Mesenchymal stem cell (in vitro differentiated cells and primary cell): ENCODE measurements at regions not wholly inside any gene's neighbourhood (a gene's known extent, or its start where the extent isn't known, plus 50 kb on each side); places are given as distances from the start of the nearest gene placed in this dataset.
A peak's percentile ranks its signal among the peaks of the same experiment; 100 is the strongest.

Source experiments
- DNase-seq: peaks from one replicate; pipeline ENCODE4 v3.0.0-alpha.2; 2013
- H2AFZ ChIP-seq: one replicate; pipeline ENCODE4 v1.6.1; 2013; ENCODE audit warnings: low read depth, mild to moderate bottlenecking, control low read depth, inconsistent platforms, low read length, moderate library complexity
- H2AK5ac ChIP-seq: 2 replicates; pipeline ENCODE4 v1.6.1; 2013; ENCODE audit warnings: low read length, moderate library complexity, mild to moderate bottlenecking, inconsistent platforms; ENCODE audit not compliant: severe bottlenecking
- H2BK120ac ChIP-seq: one replicate; pipeline ENCODE4 v1.6.1; 2013; ENCODE audit warnings: low read depth, mild to moderate bottlenecking, inconsistent platforms, low read length, moderate library complexity
- H2BK12ac ChIP-seq, 2 experiments: one replicate each; pipeline ENCODE4 v1.6.1; 2013; ENCODE audit warnings: inconsistent platforms in 2 of 2, low read length in 2 of 2, mild to moderate bottlenecking in 2 of 2, moderate library complexity in 2 of 2, control low read depth in 1 of 2
- H2BK15ac ChIP-seq: one replicate; pipeline ENCODE4 v1.6.1; 2013; ENCODE audit warnings: mild to moderate bottlenecking, low read depth, inconsistent platforms; ENCODE audit not compliant: poor library complexity, severe bottlenecking
- H2BK5ac ChIP-seq: 2 replicates; pipeline ENCODE4 v1.6.1; 2013; ENCODE audit warnings: low read depth, mild to moderate bottlenecking, low read length, control low read depth, inconsistent platforms; ENCODE audit not compliant: poor library complexity, severe bottlenecking
- H3K14ac ChIP-seq, 2 experiments: one replicate each; pipeline ENCODE4 v1.6.1; 2013; ENCODE audit warnings: inconsistent platforms in 2 of 2, low read length in 2 of 2, control low read depth in 1 of 2, mild to moderate bottlenecking in 1 of 2, moderate library complexity in 1 of 2
- H3K18ac ChIP-seq, 2 experiments: one replicate each; pipeline ENCODE4 v1.6.1; 2013; ENCODE audit warnings: inconsistent platforms in 2 of 2, low read length in 2 of 2, control low read depth in 1 of 2, low read depth in 1 of 2, mild to moderate bottlenecking in 1 of 2
- H3K23ac ChIP-seq, 2 experiments: one replicate each; pipeline ENCODE4 v1.6.1; 2013; ENCODE audit warnings: inconsistent platforms in 2 of 2, low read length in 2 of 2, mild to moderate bottlenecking in 2 of 2, moderate library complexity in 2 of 2, control low read depth in 1 of 2
- H3K27ac ChIP-seq: 2 replicates; pipeline ENCODE4 v1.5.1; 2013; ENCODE audit warnings: mild to moderate bottlenecking, moderate library complexity, low read length, control low read depth, inconsistent platforms; ENCODE audit not compliant: poor library complexity, severe bottlenecking
- H3K27me3 ChIP-seq, 2 experiments: 2 replicates each; pipeline versions ENCODE4 v1.6.1 to v1.7.0; 2013; ENCODE audit warnings: low read length in 2 of 2, mild to moderate bottlenecking in 2 of 2, moderate library complexity in 2 of 2, control low read depth in 1 of 2, inconsistent platforms in 1 of 2; ENCODE audit not compliant: control insufficient read depth in 1 of 2, insufficient read depth in 1 of 2
- H3K36me3 ChIP-seq, 2 experiments: 2 replicates each; pipeline versions ENCODE4 v1.6.1 to v1.7.0; 2013; ENCODE audit warnings: low read length in 2 of 2, control low read depth in 1 of 2, inconsistent platforms in 1 of 2, low read depth in 1 of 2, mild to moderate bottlenecking in 1 of 2; ENCODE audit not compliant: insufficient read depth in 2 of 2, control insufficient read depth in 1 of 2
- H3K4ac ChIP-seq, 2 experiments: one replicate each; pipeline ENCODE4 v1.6.1; 2013; ENCODE audit warnings: inconsistent platforms in 2 of 2, low read length in 2 of 2, mild to moderate bottlenecking in 2 of 2, moderate library complexity in 2 of 2, control low read depth in 1 of 2, low read depth in 1 of 2
- H3K4me1 ChIP-seq: 2 replicates; pipeline ENCODE4 v1.6.1; 2013; ENCODE audit warnings: low read depth, low read length, control low read depth; ENCODE audit not compliant: control insufficient read depth, insufficient read depth
- H3K4me2 ChIP-seq: 2 replicates; pipeline ENCODE4 v1.6.1; 2013; ENCODE audit warnings: low read length, mild to moderate bottlenecking, inconsistent platforms; ENCODE audit not compliant: poor library complexity, severe bottlenecking
- H3K4me3 ChIP-seq, 2 experiments: 2 replicates each; pipeline versions ENCODE4 v1.5.1 to v1.7.0; 2013; ENCODE audit warnings: low read length in 2 of 2, mild to moderate bottlenecking in 2 of 2, control low read depth in 1 of 2, low read depth in 1 of 2; ENCODE audit not compliant: insufficient read depth in 1 of 2
- H3K79me1 ChIP-seq: replicated peaks from 2 replicates; pipeline ENCODE4 v1.6.1; 2013; ENCODE audit warnings: mild to moderate bottlenecking, control low read depth, low read length, inconsistent platforms; ENCODE audit not compliant: poor library complexity, severe bottlenecking
- H3K9ac ChIP-seq: 2 replicates; pipeline ENCODE4 v1.7.0; 2013; ENCODE audit warnings: mild to moderate bottlenecking, low read length, moderate library complexity
- H3K9me3 ChIP-seq: 2 replicates; pipeline ENCODE4 v1.7.0; 2013; ENCODE audit warnings: mild to moderate bottlenecking, low read length; ENCODE audit not compliant: control insufficient read depth
- H4K8ac ChIP-seq: one replicate; pipeline ENCODE4 v1.6.1; 2013; ENCODE audit warnings: inconsistent platforms, mild to moderate bottlenecking, low read length, moderate library complexity
- H4K91ac ChIP-seq: one replicate; pipeline ENCODE4 v1.6.1; 2013; ENCODE audit warnings: mild to moderate bottlenecking, low read length, inconsistent platforms
- WGBS: methylation state at CpG from one replicate; pipeline ENCODE4 v1.1.7; 2013; ENCODE audit warnings: mixed read lengths; 5-methylcytosine and 5-hydroxymethylcytosine counted together

DNA sequence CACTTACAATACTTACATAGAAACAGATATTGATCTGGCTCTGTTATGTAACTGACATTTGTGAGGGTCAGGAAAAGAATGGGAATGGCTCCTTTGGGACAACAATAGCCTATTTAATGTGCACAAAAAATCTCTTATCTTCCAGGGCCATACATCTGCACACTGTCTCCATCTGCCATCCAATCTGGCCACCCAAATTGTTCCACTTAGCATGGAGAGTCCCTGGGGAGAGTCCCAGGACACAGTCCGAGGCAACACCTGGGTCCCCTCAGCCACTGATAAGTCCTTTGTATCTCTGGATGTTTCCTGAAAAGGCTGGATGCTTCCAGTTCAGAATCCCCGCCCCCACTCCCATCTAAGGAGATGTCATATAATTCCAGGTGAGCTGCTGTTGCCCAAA is 274.2 kb upstream of the NCKAP5 start:
- H3K27ac ChIP-seq: no peak overlapping the region
- no peak for DNase-seq
- no peak overlapping the region for H3K23ac ChIP-seq
- no peaks in the 10 kb centered on the region for H3K36me3 ChIP-seq
- H3K9me3 ChIP-seq: no peaks in the 10 kb centered on the region
- peak overlapping the region in 1 of 2 experiments; percentile 33 for H3K4ac ChIP-seq
- H4K8ac ChIP-seq: peak overlapping the region; percentile 66
- H3K4me1 ChIP-seq: peaks cover 15% of the 10 kb centered on the region
- no peak overlapping the region for H3K14ac ChIP-seq
- no peak overlapping the region for H3K4me3 ChIP-seq
- peak overlapping the region in 1 of 2 experiments; percentile 49 for H2BK12ac ChIP-seq
- H3K79me1 ChIP-seq: no peaks in the 10 kb centered on the region
- 92% methylated on average over 2 of the region's 2 CpGs for whole genome bisulfite sequencing
- no peak overlapping the region for H2BK5ac ChIP-seq
- no peak overlapping the region for H2AFZ ChIP-seq
- H2BK15ac ChIP-seq: peak overlapping the region; percentile 45
- H2AK5ac ChIP-seq: peak overlapping the region; percentile 82
- peak overlapping the region; percentile 66 for H4K91ac ChIP-seq
- H3K18ac ChIP-seq: peak overlapping the region; percentile 29 to 35
- H3K9ac ChIP-seq: no peak overlapping the region
- H3K4me2 ChIP-seq: no peak overlapping the region
- H2BK120ac ChIP-seq: no peak overlapping the region
- H3K27me3 ChIP-seq: no peaks in the 10 kb centered on the region

DNA sequence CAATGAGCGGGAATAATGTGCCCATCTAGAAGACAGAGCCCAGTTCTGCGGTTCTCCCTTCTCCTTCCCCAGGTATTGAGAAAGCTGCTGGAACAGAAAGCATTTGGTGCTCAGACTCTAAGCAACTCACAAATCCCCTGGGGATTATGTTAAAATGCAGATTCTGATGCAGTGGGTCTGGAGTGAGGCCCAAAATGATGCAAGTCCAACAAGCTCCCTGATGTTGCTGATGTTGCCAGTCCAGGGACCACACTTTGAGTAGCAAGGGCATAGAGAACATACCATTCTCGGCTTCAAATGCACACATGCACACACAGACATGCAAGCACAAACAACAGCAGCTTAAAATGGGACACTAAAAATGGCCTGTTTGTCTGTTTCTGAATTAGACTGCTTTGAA is 274.8 kb upstream of the NCKAP5 start:
- H3K36me3 ChIP-seq: no peaks in the 10 kb centered on the region
- H3K27me3 ChIP-seq: no peaks in the 10 kb centered on the region
- no peak overlapping the region for H3K23ac ChIP-seq
- no peak overlapping the region for H3K14ac ChIP-seq
- H3K9me3 ChIP-seq: no peaks in the 10 kb centered on the region
- H3K4me2 ChIP-seq: no peak overlapping the region
- 83% methylated on average over 3 of the region's 3 CpGs for WGBS
- no peak overlapping the region for H4K8ac ChIP-seq
- peak overlapping the region; percentile 55 for H2AK5ac ChIP-seq
- H3K4me1 ChIP-seq: peaks cover 10% of the 10 kb centered on the region
- H2BK12ac ChIP-seq: no peak overlapping the region
- no peak for DNase-seq
- no peak overlapping the region for H2BK15ac ChIP-seq
- no peaks in the 10 kb centered on the region for H3K79me1 ChIP-seq
- no peak overlapping the region for H3K4ac ChIP-seq
- H2BK120ac ChIP-seq: no peak overlapping the region
- H2AFZ ChIP-seq: no peak overlapping the region
- no peak overlapping the region for H3K27ac ChIP-seq
- H3K18ac ChIP-seq: no peak overlapping the region
- H3K9ac ChIP-seq: no peak overlapping the region
- no peak overlapping the region for H2BK5ac ChIP-seq
- no peak overlapping the region for H4K91ac ChIP-seq
- H3K4me3 ChIP-seq: no peak overlapping the region

DNA sequence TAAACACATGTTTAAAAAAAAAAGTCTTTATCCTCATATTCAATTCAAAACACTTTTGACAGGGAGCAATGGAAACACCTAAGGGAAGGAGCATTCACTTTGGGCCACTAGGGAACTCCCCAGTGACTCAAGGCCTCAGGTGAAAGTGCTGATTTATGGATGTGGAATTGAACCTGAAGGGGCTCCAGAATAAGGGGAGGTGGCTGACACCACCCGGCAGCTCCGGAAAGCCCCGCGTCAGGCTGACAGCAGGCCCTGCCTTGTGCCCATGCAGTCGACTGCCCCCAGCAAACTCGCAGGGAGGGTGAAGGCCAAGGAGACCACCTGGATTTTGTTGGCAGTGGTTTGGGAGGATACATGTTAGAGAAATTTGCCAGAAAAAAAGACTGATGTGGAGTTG is 275.3 kb upstream of the NCKAP5 start:
- H3K9ac ChIP-seq: no peak overlapping the region
- no peak overlapping the region for H2BK120ac ChIP-seq
- 92% methylated on average over 6 of the region's 6 CpGs for WGBS
- no peaks in the 10 kb centered on the region for H3K9me3 ChIP-seq
- H3K4me2 ChIP-seq: no peak overlapping the region
- peak overlapping the region in 1 of 2 experiments; percentile 26 for H3K18ac ChIP-seq
- H2AFZ ChIP-seq: no peak overlapping the region
- no peak overlapping the region for H2BK15ac ChIP-seq
- no peak overlapping the region for H3K27ac ChIP-seq
- H3K79me1 ChIP-seq: no peaks in the 10 kb centered on the region
- no peaks in the 10 kb centered on the region for H3K27me3 ChIP-seq
- H2BK5ac ChIP-seq: no peak overlapping the region
- H3K4me1 ChIP-seq: peaks cover 10% of the 10 kb centered on the region
- no peak overlapping the region for H3K4ac ChIP-seq
- no peak overlapping the region for H2AK5ac ChIP-seq
- peak overlapping the region in 1 of 2 experiments; percentile 45 for H2BK12ac ChIP-seq
- no peaks in the 10 kb centered on the region for H3K36me3 ChIP-seq
- H3K14ac ChIP-seq: no peak overlapping the region
- H4K8ac ChIP-seq: no peak overlapping the region
- H3K23ac ChIP-seq: no peak overlapping the region
- DNase-seq: no peak
- H3K4me3 ChIP-seq: no peak overlapping the region
- H4K91ac ChIP-seq: no peak overlapping the region

DNA sequence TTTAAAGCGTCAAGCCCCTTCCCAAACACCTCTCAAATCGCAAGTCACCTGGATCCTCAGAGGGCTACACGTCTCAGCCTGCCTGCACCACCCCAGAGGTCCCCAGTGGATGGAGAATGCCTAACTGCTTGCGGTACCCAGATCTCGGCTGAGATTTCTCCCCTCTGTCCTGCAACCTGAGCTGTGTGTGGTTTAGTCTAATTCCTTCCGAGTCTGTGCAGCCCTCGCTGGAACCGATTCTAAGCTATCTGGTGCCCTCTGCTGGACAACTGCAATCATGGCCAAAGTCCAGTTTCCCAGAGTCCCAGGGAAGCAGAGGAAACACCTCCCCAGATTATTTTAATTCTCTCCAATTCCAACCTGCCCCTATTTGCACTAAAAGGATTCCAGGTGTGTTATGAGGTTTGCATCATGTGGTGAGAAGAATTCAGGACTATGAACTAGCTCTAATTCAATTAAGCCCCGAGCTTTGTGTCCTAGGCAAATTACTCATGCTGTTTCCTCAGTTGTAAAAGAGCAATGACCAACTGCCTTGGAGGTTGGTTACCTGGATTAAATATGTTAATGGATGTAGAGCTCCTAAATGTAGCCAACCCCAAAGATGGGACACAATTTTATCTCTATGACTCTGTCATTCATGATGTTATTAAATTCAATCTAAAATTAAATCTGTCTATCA is 276.1 kb upstream of the NCKAP5 start:
- H3K4ac ChIP-seq: no peak overlapping the region
- WGBS: 31% methylated on average over 9 of the region's 9 CpGs
- peaks cover 10% of the 10 kb centered on the region for H3K4me1 ChIP-seq

More for the DNA sequence above, 276.1 kb upstream of the NCKAP5 start:
- Histone ChIP-seq H4K8ac (no peak overlapping the region), H3K36me3 (no peaks in the 10 kb centered on the region), H2BK120ac (no peak overlapping the region), H3K9ac (no peak overlapping the region), H3K18ac (no peak overlapping the region), H2AFZ (no peak overlapping the region), H3K14ac (no peak overlapping the region), H2AK5ac (no peak overlapping the region), H2BK5ac (no peak overlapping the region), H3K4me3 (no peak overlapping the region), H3K27me3 (no peaks in the 10 kb centered on the region), H2BK12ac (no peak overlapping the region), H4K91ac (no peak overlapping the region), H3K4me2 (no peak overlapping the region), H3K9me3 (no peaks in the 10 kb centered on the region), H2BK15ac (no peak overlapping the region), H3K79me1 (no peaks in the 10 kb centered on the region), H3K27ac (no peak overlapping the region), H3K23ac (no peak overlapping the region)
- DNase-seq: peak; percentile 74
